Astrocyte of the spinal cord (primary cell): ENCODE measurements at regions not wholly inside any gene's neighbourhood (a gene's known extent, or its start where the extent isn't known, plus 50 kb on each side); places are given as distances from the start of the nearest gene placed in this dataset.
"Not testable (repeated sequence)": the region's sequence is repeated elsewhere in the genome, so short reads cannot be mapped to it uniquely, and the experiment has no call there.

Experiments
- DNase-seq: peaks from one replicate; pipeline ENCODE4 v3.0.0; 2011; ENCODE audit warnings: low read depth, low spot score
- H3K4me3 ChIP-seq: 2 replicates; pipeline ENCODE4 v1.5.1; 2011; ENCODE audit warnings: low read depth, mild to moderate bottlenecking, low read length, moderate library complexity
- in situ Hi-C: cut with HindIII; loops from 2 replicates; pipeline ENCODE4 v1.10.0; 2017; ENCODE audit warnings: low sequenced_read_pairs
- TF ChIP-seq, protein P1 (sequence below): IDR thresholded peaks from 2 replicates; pipeline ENCODE4 v1.5.1; 2012; ENCODE audit warnings: low read depth, mild to moderate bottlenecking, low read length, inconsistent platforms

DNA sequence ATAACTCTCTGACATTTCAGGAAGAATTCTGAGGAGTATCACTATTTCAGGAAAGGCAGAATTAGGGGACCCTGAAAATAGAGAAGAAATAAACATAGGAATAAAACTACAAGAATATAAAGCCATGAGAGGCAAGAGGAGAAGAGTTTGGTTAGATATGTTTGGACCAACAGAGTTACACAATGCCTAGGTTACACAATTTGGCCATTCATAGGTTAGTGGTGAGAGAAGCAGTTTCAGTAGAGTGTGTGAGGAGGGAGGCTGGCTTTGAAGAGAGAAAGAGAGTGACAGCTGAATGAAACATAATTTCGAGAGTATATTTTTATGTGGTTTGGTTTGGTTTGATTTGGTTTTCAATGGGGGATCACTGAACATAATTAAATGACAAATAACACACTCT is 783.2 kb upstream of the LRRN3 start:
- in situ Hi-C loops = no loop called here
- TF ChIP-seq, protein P1, sequence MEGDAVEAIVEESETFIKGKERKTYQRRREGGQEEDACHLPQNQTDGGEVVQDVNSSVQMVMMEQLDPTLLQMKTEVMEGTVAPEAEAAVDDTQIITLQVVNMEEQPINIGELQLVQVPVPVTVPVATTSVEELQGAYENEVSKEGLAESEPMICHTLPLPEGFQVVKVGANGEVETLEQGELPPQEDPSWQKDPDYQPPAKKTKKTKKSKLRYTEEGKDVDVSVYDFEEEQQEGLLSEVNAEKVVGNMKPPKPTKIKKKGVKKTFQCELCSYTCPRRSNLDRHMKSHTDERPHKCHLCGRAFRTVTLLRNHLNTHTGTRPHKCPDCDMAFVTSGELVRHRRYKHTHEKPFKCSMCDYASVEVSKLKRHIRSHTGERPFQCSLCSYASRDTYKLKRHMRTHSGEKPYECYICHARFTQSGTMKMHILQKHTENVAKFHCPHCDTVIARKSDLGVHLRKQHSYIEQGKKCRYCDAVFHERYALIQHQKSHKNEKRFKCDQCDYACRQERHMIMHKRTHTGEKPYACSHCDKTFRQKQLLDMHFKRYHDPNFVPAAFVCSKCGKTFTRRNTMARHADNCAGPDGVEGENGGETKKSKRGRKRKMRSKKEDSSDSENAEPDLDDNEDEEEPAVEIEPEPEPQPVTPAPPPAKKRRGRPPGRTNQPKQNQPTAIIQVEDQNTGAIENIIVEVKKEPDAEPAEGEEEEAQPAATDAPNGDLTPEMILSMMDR = no peak
- H3K4me3 ChIP-seq = no peak overlapping the region
- DNase-seq = no peak

DNA sequence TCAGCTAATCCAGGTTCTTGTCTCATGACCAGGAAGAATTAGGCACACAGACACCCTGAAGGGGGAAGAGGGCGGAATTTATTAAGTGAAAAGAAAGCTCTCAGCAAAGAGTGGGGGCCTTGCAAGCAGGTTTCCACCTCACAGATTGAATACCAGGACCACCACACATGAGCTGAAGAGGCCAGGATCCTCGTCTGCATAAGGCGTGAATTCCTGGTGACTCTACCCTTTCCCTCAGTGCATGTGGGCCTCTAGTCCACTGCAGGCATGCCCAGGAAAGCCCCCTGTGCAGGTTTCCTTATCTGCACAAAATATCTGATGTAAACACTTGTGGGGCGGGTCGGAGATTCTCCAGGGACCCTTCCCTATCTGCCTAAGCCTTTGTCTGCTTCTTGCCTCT is 782.1 kb upstream of the LRRN3 start:
- no peak overlapping the region for H3K4me3 ChIP-seq
- no peak for DNase-seq
- TF ChIP-seq, protein P1 = no peak
- in situ Hi-C loops = no loop called here

DNA sequence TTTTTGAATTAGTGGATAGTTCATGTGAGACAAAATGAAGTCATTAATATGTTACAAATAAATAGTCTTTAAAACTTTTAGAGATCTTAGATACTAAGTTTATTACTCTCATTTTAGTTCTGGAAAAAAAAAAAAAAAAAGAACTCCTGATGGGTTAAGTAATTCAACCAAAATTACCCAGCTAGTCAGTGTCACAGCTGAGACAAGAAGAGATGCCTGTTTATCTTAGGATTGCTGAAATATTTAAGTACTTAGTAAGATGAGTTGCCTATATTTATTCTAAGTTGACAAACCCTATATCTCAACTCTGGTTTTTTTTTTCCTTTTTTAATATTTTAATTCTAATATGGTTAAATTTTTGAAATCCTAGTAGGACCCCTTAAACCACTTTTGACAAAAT is 781.0 kb upstream of the LRRN3 start:
- TF ChIP-seq, protein P1 = no peak
- peak; percentile 37 for DNase-seq
- H3K4me3 ChIP-seq = no peak overlapping the region
- in situ Hi-C loops = no loop called here

DNA sequence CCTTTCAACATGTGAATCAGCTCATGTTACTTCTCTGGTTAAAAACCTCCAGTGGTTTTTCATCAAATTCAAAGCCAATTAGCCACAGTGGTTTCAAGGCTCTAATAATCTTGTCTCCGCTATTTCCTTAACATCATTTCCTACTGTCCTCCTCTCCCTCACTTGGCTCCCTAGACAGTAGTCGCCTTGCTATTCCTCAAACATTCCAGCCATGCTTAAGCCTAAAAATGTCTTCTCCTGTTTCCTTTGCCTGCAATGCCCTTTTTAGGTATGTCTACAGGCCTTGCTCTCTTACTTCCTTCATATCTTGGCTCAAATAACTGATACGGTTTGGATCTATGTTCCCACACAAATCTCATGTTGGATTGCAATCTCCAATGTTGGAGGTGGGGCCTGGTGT is 779.4 kb upstream of the LRRN3 start:
- H3K4me3 ChIP-seq = no peak overlapping the region
- in situ Hi-C loops = no loop called here
- DNase-seq = peak; percentile 9
- TF ChIP-seq, protein P1 = no peak

DNA sequence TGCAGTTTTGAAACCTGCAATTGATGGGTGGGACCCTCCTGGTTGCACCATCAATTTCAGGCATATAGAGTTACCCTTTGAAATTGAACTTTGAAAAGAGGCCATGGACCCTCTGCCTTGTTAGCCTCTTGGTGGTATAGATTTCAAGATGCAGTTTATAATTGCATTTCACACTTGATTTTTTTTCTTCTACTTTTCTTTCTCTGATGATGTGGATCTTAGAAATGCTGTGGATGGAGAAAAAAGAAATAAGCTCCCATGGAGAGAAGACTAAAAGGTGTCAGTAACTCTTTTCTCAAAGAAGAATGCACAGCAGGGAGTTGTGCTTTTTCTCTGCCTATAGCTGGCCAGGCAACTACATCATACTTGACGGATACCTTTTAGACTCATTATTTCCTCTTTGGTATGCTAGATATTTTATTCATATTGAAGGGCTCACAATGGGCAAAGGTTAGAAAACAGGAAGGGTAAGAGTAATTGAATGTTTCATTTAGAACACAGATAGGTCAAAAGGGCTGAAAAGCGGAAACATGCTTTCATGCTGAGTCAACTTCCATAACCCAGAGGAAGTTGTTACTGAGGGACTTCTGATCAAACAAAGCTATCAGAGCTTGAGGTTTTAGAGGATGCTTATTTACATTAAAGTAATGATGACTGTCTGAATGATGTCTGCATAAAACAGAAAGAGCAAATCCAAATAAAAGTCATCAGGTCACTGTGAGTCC is 773.2 kb upstream of the LRRN3 start:
- in situ Hi-C loops = no loop called here
- H3K4me3 ChIP-seq = no peak overlapping the region
- DNase-seq = peak; percentile 79
- TF ChIP-seq, protein P1 = no peak

DNA sequence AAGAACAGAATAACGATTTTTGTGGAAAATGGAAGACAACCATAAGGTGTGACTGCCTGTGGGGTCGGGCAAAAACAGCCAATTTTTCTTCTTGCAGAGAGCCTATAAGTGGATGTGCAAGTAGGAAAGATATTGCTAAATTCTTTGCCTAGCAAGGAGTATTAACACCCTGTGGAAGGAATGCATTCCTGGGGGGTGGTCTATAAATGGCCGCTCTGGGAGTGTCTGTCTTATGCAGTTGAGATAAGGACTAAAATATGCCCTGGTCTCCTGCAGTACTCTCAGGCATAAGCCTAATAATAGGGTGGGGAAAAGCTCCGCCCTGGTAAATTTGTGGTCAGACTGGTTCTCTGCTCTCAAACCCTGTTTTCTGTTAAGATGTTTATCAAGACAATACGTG is 770.6 kb upstream of the LRRN3 start:
- in situ Hi-C loops, DNase-seq, H3K4me3 ChIP-seq: not testable (repeated sequence)

DNA sequence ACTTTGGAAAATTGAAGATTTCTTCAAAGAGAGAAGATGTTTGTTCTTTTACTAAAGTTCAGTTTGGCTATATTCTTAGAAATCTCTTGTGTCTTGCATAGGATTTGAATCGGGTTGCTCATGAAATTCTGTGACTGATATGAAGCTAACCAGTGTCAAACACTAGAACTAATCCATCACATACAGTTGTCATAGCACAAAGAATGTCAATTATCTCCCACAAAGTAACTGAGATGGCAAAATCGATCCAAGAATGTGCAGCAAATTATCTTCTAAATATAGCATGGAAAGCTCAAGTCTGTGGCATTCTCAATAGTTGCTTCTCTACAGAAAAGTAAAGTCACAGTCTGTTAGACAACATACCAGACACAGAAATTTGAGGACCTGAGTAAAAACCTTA is 768.1 kb upstream of the LRRN3 start:
- in situ Hi-C loops = no loop called here
- TF ChIP-seq, protein P1 = no peak
- H3K4me3 ChIP-seq = no peak overlapping the region
- DNase-seq = no peak
